K562 (cell line): ENCODE measurements at regions not wholly inside any gene's neighbourhood (a gene's known extent, or its start where the extent isn't known, plus 50 kb on each side); places are given as distances from the start of the nearest gene placed in this dataset.
A peak's percentile ranks its signal among the peaks of the same experiment; 100 is the strongest.

ENCODE experiments used
- ATAC-seq: fragments of 200-7000 bp; cut with Tn5 transposase; 3 replicates; pipeline ENCODE4 v1.9.1; 2020; ENCODE audit warnings: moderate library complexity
- BruUV-seq: library from RNA; stranded (reverse); fragments of 400-500 nt; replicated peaks from 2 replicates; lab custom pipeline; 2021; lab: Mats Ljungman, UMichigan
- CTCF ChIA-PET: fragments of 300-600 bp; formaldehyde crosslinking; extraction: SDS; loops from one replicate; lab custom pipeline; 2021; ENCODE audit warnings: low intra/inter-chr PET ratio; lab: Yijun Ruan, JAX
- POLR2A ChIA-PET: fragments of 300-600, 350-650 bp; sonication (Branson Sonifier 250); formaldehyde crosslinking; extraction: SDS; loops from one replicate; lab custom pipeline; 2021; ENCODE audit warnings: antibody characterized with exemption, inconsistent platforms; lab: Yijun Ruan, JAX
- DNase-seq, 4 experiments: peaks; one replicate each; pipeline versions ENCODE4 v3.0.0 to v3.0.0-alpha.2; 2011 to 2018; ENCODE audit warnings: low spot score in 3 of 4, mixed read lengths in 3 of 4; ENCODE audit errors: extremely low read depth in 1 of 4
- FAIRE-seq: peaks from 2 replicates; lab custom pipeline; 2011; peaks lifted over from hg19 to GRCh38; lab: Jason Lieb, UNC
- H2AFZ ChIP-seq: 2 replicates; pipeline ENCODE4 v1.6.0; 2011; ENCODE audit warnings: low read depth, low read length, control low read depth, inconsistent platforms
- H3K27ac ChIP-seq: fragments of 200-600 bp; 3 replicates; pipeline ENCODE4 v1.8.0; 2011; ENCODE audit warnings: low read depth, mild to moderate bottlenecking, control low read depth, inconsistent platforms, low read length, moderate library complexity, mixed read lengths; ENCODE audit errors: extremely low read depth
- H3K27me3 ChIP-seq, 2 experiments: fragments of 300-600 bp in 1 of 2; 2 replicates in 1 of 2; 3 replicates in 1 of 2; pipeline versions ENCODE4 v1.6.0 to v1.8.0; 2011; ENCODE audit warnings: inconsistent platforms in 2 of 2, low read length in 2 of 2, mild to moderate bottlenecking in 1 of 2, mixed read lengths in 1 of 2, moderate library complexity in 1 of 2; ENCODE audit not compliant: control insufficient read depth in 2 of 2, insufficient read depth in 2 of 2
- H3K36me3 ChIP-seq: fragments of 300-600 bp; 3 replicates; pipeline ENCODE4 v1.8.0; 2011; ENCODE audit warnings: mild to moderate bottlenecking, low read length, inconsistent platforms; ENCODE audit not compliant: control insufficient read depth, insufficient read depth
- H3K4me1 ChIP-seq, 2 experiments: fragments of 200-600 bp in 1 of 2; replicated peaks in 1 of 2; 2 replicates in 1 of 2; 3 replicates in 1 of 2; pipeline versions ENCODE4 v1.5.1 to v1.8.0; 2011; ENCODE audit warnings: inconsistent platforms in 2 of 2, low read length in 2 of 2, mild to moderate bottlenecking in 1 of 2, mixed read lengths in 1 of 2, moderate library complexity in 1 of 2; ENCODE audit not compliant: control insufficient read depth in 2 of 2, insufficient read depth in 2 of 2
- H3K4me2 ChIP-seq: 2 replicates; pipeline ENCODE4 v1.6.1; 2011; ENCODE audit warnings: low read length, control low read depth, inconsistent platforms, mixed read lengths; ENCODE audit not compliant: insufficient read depth
- H3K4me3 ChIP-seq: fragments of 200-600 bp; sonication (generic), shearing (Covaris generic); 2 replicates; pipeline ENCODE4 v1.5.1; 2016; ENCODE audit warnings: control low read depth, inconsistent platforms
- H3K79me2 ChIP-seq: fragments of 200-600 bp; 3 replicates; pipeline ENCODE4 v1.8.0; 2011; ENCODE audit warnings: low read length, inconsistent platforms; ENCODE audit not compliant: control insufficient read depth, insufficient read depth
- H3K9ac ChIP-seq, 2 experiments: 2 replicates each; pipeline versions ENCODE4 v1.6.0 to v1.6.1; 2011; ENCODE audit warnings: low read depth in 2 of 2, low read length in 2 of 2, control low read depth in 1 of 2, inconsistent platforms in 1 of 2, mild to moderate bottlenecking in 1 of 2, mixed read lengths in 1 of 2; ENCODE audit not compliant: insufficient read depth in 1 of 2
- H3K9me1 ChIP-seq: one replicate; pipeline ENCODE4 v1.6.0; 2011; ENCODE audit warnings: inconsistent platforms, mild to moderate bottlenecking, low read length, moderate library complexity; ENCODE audit not compliant: control insufficient read depth, insufficient read depth
- H3K9me3 ChIP-seq: replicated peaks from 2 replicates; pipeline ENCODE4 v1.5.1; 2011; ENCODE audit warnings: low read depth, low read length, inconsistent platforms; ENCODE audit not compliant: control insufficient read depth, insufficient read depth
- H4K20me1 ChIP-seq: replicated peaks from 2 replicates; pipeline ENCODE4 v1.6.1; 2011; ENCODE audit warnings: low read length, inconsistent platforms, mixed read lengths; ENCODE audit not compliant: control insufficient read depth, insufficient read depth
- ATF7 ChIP-seq: fragments of 450-650 bp; IDR thresholded peaks from 2 replicates; pipeline ENCODE4 v1.7.1; 2014; ENCODE audit warnings: mild to moderate bottlenecking, moderate library complexity
- BCOR ChIP-seq: fragments of 450-650 bp; IDR thresholded peaks from 2 replicates; pipeline ENCODE4 v1.6.1; 2016
- CCNT2 ChIP-seq: IDR thresholded peaks from 2 replicates; pipeline ENCODE4 v1.6.1; 2011; ENCODE audit warnings: borderline replicate concordance, low read depth, mild to moderate bottlenecking, moderate library complexity, mixed read lengths, low read length; ENCODE audit not compliant: insufficient read length; ENCODE audit errors: extremely low read depth
- CHD2 ChIP-seq: IDR thresholded peaks from 2 replicates; pipeline ENCODE4 v1.6.1; 2011; ENCODE audit warnings: low read depth, low read length
- EZH2 ChIP-seq: IDR thresholded peaks from 2 replicates; pipeline ENCODE4 v1.6.1; 2012; ENCODE audit warnings: low read depth, mild to moderate bottlenecking, inconsistent platforms, low read length, borderline replicate concordance
- MEF2D ChIP-seq: conservative IDR thresholded peaks from 2 replicates; pipeline ENCODE4 v1.6.1; 2016; ENCODE audit warnings: low read depth, missing genetic modification characterization, missing compliant biosample characterization
- NONO ChIP-seq, 2 experiments: fragments of 200-400 bp in 1 of 2; fragments of 450-650 bp in 1 of 2; formaldehyde crosslinking in 1 of 2; IDR thresholded peaks; 2 replicates each; pipeline ENCODE4 v1.6.1; 2017; ENCODE audit warnings: low read depth in 2 of 2, mild to moderate bottlenecking in 2 of 2, moderate library complexity in 2 of 2, low read length in 1 of 2
- PATZ1 ChIP-seq: fragments of 250-450 bp; sonication (Bioruptor Pico); IDR thresholded peaks from 2 replicates; pipeline ENCODE4 v1.5.0; 2020; ENCODE audit warnings: mild to moderate bottlenecking, borderline replicate concordance
- RAD21 ChIP-seq, 2 experiments: fragments of 250-450 bp in 1 of 2; fragments of 450-650 bp in 1 of 2; sonication (Bioruptor Pico) in 1 of 2; formaldehyde crosslinking in 1 of 2; IDR thresholded peaks in 1 of 2; conservative IDR thresholded peaks in 1 of 2; 2 replicates each; pipeline versions ENCODE4 v1.4.0 to v1.8.0; 2020 to 2022; ENCODE audit warnings: mild to moderate bottlenecking in 2 of 2, moderate library complexity in 1 of 2
- SMAD4 ChIP-seq: fragments of 250-450 bp; sonication (Bioruptor Pico); conservative IDR thresholded peaks from 2 replicates; pipeline ENCODE4 v1.8.0; 2021; ENCODE audit warnings: inconsistent platforms, mild to moderate bottlenecking, moderate library complexity
- SNRNP70 ChIP-seq: fragments of 200-400 bp; formaldehyde crosslinking; optimal IDR thresholded peaks from 2 replicates; pipeline ENCODE3; 2017; ENCODE audit warnings: low read depth, low read length
- SUPT5H ChIP-seq: fragments of 450-650 bp; IDR thresholded peaks from 2 replicates; pipeline ENCODE4 v1.6.1; 2016
- ZBTB33 ChIP-seq: sonication (generic); formaldehyde crosslinking; IDR thresholded peaks from 2 replicates; pipeline ENCODE4 v1.8.1; 2023; ENCODE audit warnings: mild to moderate bottlenecking, missing genetic modification reagents
- ZBTB43 ChIP-seq: sonication (generic); formaldehyde crosslinking; IDR thresholded peaks from 2 replicates; pipeline ENCODE4 v1.8.0; 2023; ENCODE audit warnings: mild to moderate bottlenecking, missing genetic modification reagents
- ZNF589 ChIP-seq: fragments of 200-800 bp; sonication (Bioruptor generic); IDR thresholded peaks from 2 replicates; pipeline ENCODE4 v1.6.1; 2016; ENCODE audit warnings: low read depth, missing genetic modification characterization, missing compliant biosample characterization
- ZNF668 ChIP-seq: fragments of 250-450 bp; sonication (Bioruptor Pico); IDR thresholded peaks from 2 replicates; pipeline ENCODE4 v1.8.0; 2022; ENCODE audit warnings: mild to moderate bottlenecking, inconsistent platforms
- WGBS: fragments of 100-300 bp; shearing (Covaris generic); methylation state at CpG from one replicate; pipeline ENCODE4 v1.1.6; 2016; ENCODE audit warnings: low coverage, mixed read lengths; ENCODE audit not compliant: insufficient coverage; ENCODE audit errors: missing lambda C conversion rate; 5-methylcytosine and 5-hydroxymethylcytosine counted together
- in situ Hi-C: fragments of 300-500 bp; cut with MboI; formaldehyde crosslinking; loops from 4 replicates; pipeline ENCODE4 v1.15.0; 2018; ENCODE audit warnings: inconsistent platforms, mixed read lengths
- intact Hi-C: fragments of 100-400 bp; cut with micrococcal nuclease; formaldehyde crosslinking; loops from 2 replicates; pipeline ENCODE4 v1.14.2; 2022

GRCh38 chr10:21099291-21100062, 202.4 kb upstream of the NEBL start (continued):
- TF ChIP-seq PATZ1 (0 out of 2 replicates have a peak, but pooled peaks have one; percentile 78), ZNF589 (CRISPR knock-in tag) (peak; percentile 84; the same call in 1 of the 2 replicates), ZBTB43 (CRISPR knock-in tag) (no peak), SMAD4 (peak; percentile 49), MEF2D (peak; percentile 77)

GRCh38 chr10:21097926-21098355, 200.8 kb upstream of the NEBL start:
- H3K9me3 ChIP-seq, result no peaks in the 10 kb centered on the region
- H3K79me2 ChIP-seq, result no peaks in the 10 kb centered on the region
- in situ Hi-C loops, result no loop called here
- WGBS, result 29% methylated on average over 5 of the region's 5 CpGs
- DNase-seq, result no peak
- H3K9me1 ChIP-seq, result no peaks in the 10 kb centered on the region
- no peak overlapping the region; the same call in 1 of the 2 replicates for H3K4me2 ChIP-seq
- no peak for FAIRE-seq
- H3K9ac ChIP-seq, result no peak overlapping the region
- H3K4me3 ChIP-seq, result no peak overlapping the region
- no peaks in the 10 kb centered on the region for H3K36me3 ChIP-seq
- no peaks in the 10 kb centered on the region for H3K27me3 ChIP-seq
- H3K27ac ChIP-seq, result peak overlapping the region; percentile 44
- no peaks in the 10 kb centered on the region for H4K20me1 ChIP-seq
- peak; percentile 16 for ATAC-seq
- ChIA-PET CTCF (no interaction called here), POLR2A (interaction anchor here (0.6 to 2.6 kb wide), 7 partner anchors 13 to 388 kb away, joined by 3 to 7 read pairs (median 3); no protein-coding TSS in a partner anchor)
- intact Hi-C loops, result loop anchor here (5.0 kb wide), 1 partner anchor 69 kb away; no protein-coding TSS in a partner anchor
- peaks cover 0 to 32% of the 10 kb centered on the region in 2 experiments; a peak in 3 of 5 replicates for H3K4me1 ChIP-seq
- H2AFZ ChIP-seq, result no peak overlapping the region
- BruUV-seq, result no TSS peak
- TF ChIP-seq SNRNP70, result no peak
- TF ChIP-seq SUPT5H, result no peak
- no peak for TF ChIP-seq ZBTB33 (CRISPR knock-in tag)
- TF ChIP-seq BCOR, result no peak
- TF ChIP-seq CHD2, result no peak
- no peak for TF ChIP-seq EZH2
- no peak for TF ChIP-seq RAD21 (CRISPR knock-in tag; conservative IDR thresholded peaks at IDR 0.05 in 1 of 2, IDR thresholded peaks at IDR 0.05 in 1 of 2)
- TF ChIP-seq CCNT2, result no peak
- TF ChIP-seq ATF7, result no peak
- no peak for TF ChIP-seq ZNF668
- no peak for TF ChIP-seq NONO (IDR thresholded peaks at IDR 0.05; ENCODE audit: low read depth in 2 of 2, low read length in 1 of 2)
